ENCODE measurements at regions not wholly inside any gene's neighbourhood (a gene's known extent, or its start where the extent isn't known, plus 50 kb on each side); places are given as distances from the start of the nearest gene placed in this dataset.

DNA sequence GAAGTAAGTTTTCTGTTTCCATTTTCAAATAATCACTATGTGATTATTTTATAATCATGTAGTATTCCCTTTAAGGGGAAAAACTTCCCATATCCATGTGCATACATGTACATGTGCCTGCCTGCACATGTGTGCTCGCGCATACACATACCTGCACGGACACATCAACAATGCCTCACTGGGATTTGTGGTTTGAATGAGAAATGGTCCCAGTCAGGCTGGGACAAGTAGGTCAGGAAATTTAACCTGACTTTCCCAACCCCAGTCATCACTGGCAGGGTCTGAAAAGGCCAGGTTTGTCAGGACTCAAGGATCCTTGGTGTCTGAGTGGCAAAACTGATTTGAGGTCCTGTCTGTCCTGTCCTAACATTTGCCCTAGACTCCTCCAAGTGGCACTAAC, 109.3 kb upstream of the MRPS22 start:
- no peak overlapping the region for H3K4me2 ChIP-seq (ENCODE audit: insufficient read depth, low read length)
- no peak overlapping the region for H3K9ac ChIP-seq (ENCODE audit: low read depth, low read length)
- no peak overlapping the region for H3K4me3 ChIP-seq (ENCODE audit: low read depth in 1 of 2, low read length in 2 of 2)
- no peaks in the 10 kb centered on the region for H3K36me3 ChIP-seq (ENCODE audit: insufficient read depth, low read length)
- H3K4me1 ChIP-seq (ENCODE audit: insufficient read depth, low read length), result no peaks in the 10 kb centered on the region
- peaks cover 11% of the 10 kb centered on the region for H3K27me3 ChIP-seq (ENCODE audit: insufficient read depth, low read length, poor library complexity)
- no peak overlapping the region for H2AFZ ChIP-seq (ENCODE audit: low read depth, low read length)
- H3K27ac ChIP-seq (ENCODE audit: low read length), result no peak overlapping the region
- no peaks in the 10 kb centered on the region for H3K79me2 ChIP-seq (ENCODE audit: insufficient read depth, low read length)
- TF ChIP-seq EZH2 (IDR thresholded peaks at IDR 0.05; ENCODE audit: borderline replicate concordance, low read depth, low read length, severe bottlenecking) (no peak), CTCF (IDR thresholded peaks at IDR 0.05; ENCODE audit: borderline replicate concordance, extremely low read depth, low read length, poor library complexity, severe bottlenecking) (no peak)
- ATAC-seq (ENCODE audit: insufficient read depth, low read depth), result no peak
- no peaks in the 10 kb centered on the region for H3K9me3 ChIP-seq (ENCODE audit: insufficient read depth, low read length, severe bottlenecking)
- H4K20me1 ChIP-seq (ENCODE audit: insufficient read depth, low read length), result no peaks in the 10 kb centered on the region
- no peak for DNase-seq

- ATAC-seq (ENCODE audit: insufficient read depth, low read depth), result no peak
- Histone ChIP-seq H3K36me3 (ENCODE audit: insufficient read depth, low read length) (no peaks in the 10 kb centered on the region), H3K79me2 (ENCODE audit: insufficient read depth, low read length) (no peaks in the 10 kb centered on the region), H3K9me3 (ENCODE audit: insufficient read depth, low read length, severe bottlenecking) (no peaks in the 10 kb centered on the region), H3K9ac (ENCODE audit: low read depth, low read length) (no peak overlapping the region), H4K20me1 (ENCODE audit: insufficient read depth, low read length) (no peaks in the 10 kb centered on the region), H3K4me1 (ENCODE audit: insufficient read depth, low read length) (no peaks in the 10 kb centered on the region), H3K27ac (ENCODE audit: low read length) (no peak overlapping the region), H3K4me3 (ENCODE audit: low read depth in 1 of 2, low read length in 2 of 2) (no peak overlapping the region), H2AFZ (ENCODE audit: low read depth, low read length) (no peak overlapping the region), H3K4me2 (ENCODE audit: insufficient read depth, low read length) (no peak overlapping the region), H3K27me3 (ENCODE audit: insufficient read depth, low read length, poor library complexity) (peaks cover 14% of the 10 kb centered on the region)
- DNase-seq, result no peak
- TF ChIP-seq EZH2 (IDR thresholded peaks at IDR 0.05; ENCODE audit: borderline replicate concordance, low read depth, low read length, severe bottlenecking) (no peak), CTCF (IDR thresholded peaks at IDR 0.05; ENCODE audit: borderline replicate concordance, extremely low read depth, low read length, poor library complexity, severe bottlenecking) (no peak)
Observed at GRCh38 chr3:139235192-139235591, 108.6 kb upstream of the MRPS22 start.

GRCh38 chr3:139236336-139236735, 107.5 kb upstream of the MRPS22 start:
- Histone ChIP-seq H3K36me3 (ENCODE audit: insufficient read depth, low read length) (no peaks in the 10 kb centered on the region), H4K20me1 (ENCODE audit: insufficient read depth, low read length) (no peaks in the 10 kb centered on the region), H2AFZ (ENCODE audit: low read depth, low read length) (no peak overlapping the region), H3K9me3 (ENCODE audit: insufficient read depth, low read length, severe bottlenecking) (no peaks in the 10 kb centered on the region), H3K27me3 (ENCODE audit: insufficient read depth, low read length, poor library complexity) (peaks cover 14% of the 10 kb centered on the region), H3K9ac (ENCODE audit: low read depth, low read length) (no peak overlapping the region), H3K79me2 (ENCODE audit: insufficient read depth, low read length) (no peaks in the 10 kb centered on the region), H3K4me1 (ENCODE audit: insufficient read depth, low read length) (no peaks in the 10 kb centered on the region), H3K4me2 (ENCODE audit: insufficient read depth, low read length) (no peak overlapping the region), H3K4me3 (ENCODE audit: low read depth in 1 of 2, low read length in 2 of 2) (no peak overlapping the region), H3K27ac (ENCODE audit: low read length) (no peak overlapping the region)
- no peak for DNase-seq
- no peak for TF ChIP-seq CTCF (IDR thresholded peaks at IDR 0.05; ENCODE audit: borderline replicate concordance, extremely low read depth, low read length, poor library complexity, severe bottlenecking)
- no peak for TF ChIP-seq EZH2 (IDR thresholded peaks at IDR 0.05; ENCODE audit: borderline replicate concordance, low read depth, low read length, severe bottlenecking)
- ATAC-seq (ENCODE audit: insufficient read depth, low read depth), result no peak

All from DND-41 (cell line).